ENCODE measurements at regions not wholly inside any gene's neighbourhood (a gene's known extent, or its start where the extent isn't known, plus 50 kb on each side); places are given as distances from the start of the nearest gene placed in this dataset.

GRCh38 chr10:22103701-22104470 lies 100.4 kb upstream of the DNAJC1 start:
- TF ChIP-seq CTCF (IDR thresholded peaks at IDR 0.05) (peak in 2 of 4 experiments; percentile 7 to 9), POLR2A (IDR thresholded peaks at IDR 0.05) (no peak)
